ENCODE measurements at regions not wholly inside any gene's neighbourhood (a gene's known extent, or its start where the extent isn't known, plus 50 kb on each side); places are given as distances from the start of the nearest gene placed in this dataset.
A peak's percentile ranks its signal among the peaks of the same experiment; 100 is the strongest.

- Mint-ChIP-seq H3K4me3 (no peak overlapping the region), H3K9me3 (ENCODE audit: insufficient read depth) (no peaks in the 10 kb centered on the region), H3K27me3 (peaks cover 3% of the 10 kb centered on the region), H3K27ac (no peak overlapping the region), H3K4me1 (peaks cover 17% of the 10 kb centered on the region)
- H3K36me3 ChIP-seq (replicated peaks in 1 of 2; ENCODE audit: control extremely low read depth in 1 of 2, control insufficient read depth in 1 of 2, extremely low read depth in 1 of 2, insufficient read depth in 2 of 2, low read length in 1 of 2): no peaks in the 10 kb centered on the region
- no peaks in the 10 kb centered on the region for H3K9me3 ChIP-seq (ENCODE audit: control extremely low read depth in 1 of 3, control insufficient read depth in 2 of 3, insufficient read depth in 1 of 3, low read length in 2 of 3)
- H3K4me2 ChIP-seq (replicated peaks; ENCODE audit: low read depth, low read length, poor library complexity, severe bottlenecking): no peak overlapping the region
- ChIA-PET POLR2A (no interaction called here), CTCF (no interaction called here)
- no peaks in the 10 kb centered on the region for H3K79me2 ChIP-seq (ENCODE audit: control insufficient read depth, insufficient read depth, low read length)
- no peak overlapping the region for H3K27ac ChIP-seq (ENCODE audit: low read length in 2 of 2)
- peaks cover 0 to 8% of the 10 kb centered on the region in 2 donors for H3K4me1 ChIP-seq (ENCODE audit: control insufficient read depth in 2 of 2, insufficient read depth in 2 of 2, low read length in 2 of 2)
- DNase-seq (no peak), ATAC-seq (ENCODE audit: low read depth) (no peak)
- H3K4me3 ChIP-seq (ENCODE audit: control extremely low read depth in 1 of 5, extremely low read depth in 1 of 5, insufficient read depth in 1 of 5, low read depth in 2 of 5, low read length in 4 of 5): no peak overlapping the region
- peaks cover 0 to 3% (median 0%) of the 10 kb centered on the region in 4 experiments for H3K27me3 ChIP-seq (replicated peaks in 1 of 4; ENCODE audit: control extremely low read depth in 1 of 4, control insufficient read depth in 3 of 4, insufficient read depth in 4 of 4, low read length in 3 of 4)
- no peak overlapping the region for H3K9ac ChIP-seq (ENCODE audit: low read length)
- 89% methylated on average over 3 of the region's 4 CpGs for WGBS (ENCODE audit: insufficient coverage)
- TF ChIP-seq EZH2 (IDR thresholded peaks at IDR 0.05; ENCODE audit: borderline replicate concordance, insufficient read depth, low read depth, low read length, poor library complexity, severe bottlenecking) (no peak), CTCF (IDR thresholded peaks at IDR 0.05) (no peak)
- H2AFZ ChIP-seq (ENCODE audit: insufficient read depth, low read depth, low read length, poor library complexity, severe bottlenecking): no peak overlapping the region
- intact Hi-C loops (cut with micrococcal nuclease): no loop called here
- no peaks in the 10 kb centered on the region for H4K20me1 ChIP-seq (ENCODE audit: control insufficient read depth, insufficient read depth, low read length, poor library complexity, severe bottlenecking)
Measured at GRCh38 chr2:217611056-217611455, 391.7 kb downstream of the TNS1 start.

- Histone ChIP-seq H4K20me1 (ENCODE audit: control insufficient read depth, insufficient read depth, low read length, poor library complexity, severe bottlenecking) (no peaks in the 10 kb centered on the region), H3K4me3 (ENCODE audit: control extremely low read depth in 1 of 5, extremely low read depth in 1 of 5, insufficient read depth in 1 of 5, low read depth in 2 of 5, low read length in 4 of 5) (no peak overlapping the region), H3K9ac (ENCODE audit: low read length) (no peak overlapping the region), H3K79me2 (ENCODE audit: control insufficient read depth, insufficient read depth, low read length) (no peaks in the 10 kb centered on the region), H3K36me3 (replicated peaks in 1 of 2; ENCODE audit: control extremely low read depth in 1 of 2, control insufficient read depth in 1 of 2, extremely low read depth in 1 of 2, insufficient read depth in 2 of 2, low read length in 1 of 2) (no peaks in the 10 kb centered on the region), H2AFZ (ENCODE audit: insufficient read depth, low read depth, low read length, poor library complexity, severe bottlenecking) (peak overlapping the region; percentile 28), H3K27me3 (replicated peaks in 1 of 4; ENCODE audit: control extremely low read depth in 1 of 4, control insufficient read depth in 3 of 4, insufficient read depth in 4 of 4, low read length in 3 of 4) (peaks cover 0 to 3% (median 0%) of the 10 kb centered on the region in 4 experiments), H3K9me3 (ENCODE audit: control extremely low read depth in 1 of 3, control insufficient read depth in 2 of 3, insufficient read depth in 1 of 3, low read length in 2 of 3) (no peaks in the 10 kb centered on the region), H3K27ac (ENCODE audit: low read length in 2 of 2) (no peak overlapping the region), H3K4me2 (replicated peaks; ENCODE audit: low read depth, low read length, poor library complexity, severe bottlenecking) (no peak overlapping the region), H3K4me1 (ENCODE audit: control insufficient read depth in 2 of 2, insufficient read depth in 2 of 2, low read length in 2 of 2) (peaks cover 0 to 8% of the 10 kb centered on the region in 2 donors)
- intact Hi-C loops (cut with micrococcal nuclease): no loop called here
- Mint-ChIP-seq H3K4me1 (peaks cover 17% of the 10 kb centered on the region), H3K27ac (peak overlapping the region; percentile 5), H3K27me3 (peaks cover 3% of the 10 kb centered on the region), H3K4me3 (peak overlapping the region; percentile 17), H3K9me3 (ENCODE audit: insufficient read depth) (no peaks in the 10 kb centered on the region)
- WGBS (ENCODE audit: insufficient coverage): 50% methylated on average over 6 of the region's 6 CpGs
- ChIA-PET CTCF (no interaction called here), POLR2A (no interaction called here)
- no peak for TF ChIP-seq CTCF (IDR thresholded peaks at IDR 0.05)
- no peak for TF ChIP-seq EZH2 (IDR thresholded peaks at IDR 0.05; ENCODE audit: borderline replicate concordance, insufficient read depth, low read depth, low read length, poor library complexity, severe bottlenecking)
- ATAC-seq (ENCODE audit: low read depth) (no peak), DNase-seq (no peak)
Measured at GRCh38 chr2:217610401-217610814, 392.4 kb downstream of the TNS1 start.
